Activated CD4-positive, alpha-beta T cell treated with anti-CD3 and anti-CD28 coated beads, Interleukin-10, Interleukin-2, amounts not matched to agents 100 ng/mL and 50 ng/mL, durations not matched to agents 16 hours and 8 hours (primary cell): ENCODE measurements at regions not wholly inside any gene's neighbourhood (a gene's known extent, or its start where the extent isn't known, plus 50 kb on each side); places are given as distances from the start of the nearest gene placed in this dataset.
"Not testable (repeated sequence)": the region's sequence is repeated elsewhere in the genome, so short reads cannot be mapped to it uniquely, and the experiment has no call there.

Experiments used
- DNase-seq: peaks from one replicate; pipeline ENCODE4 v3.0.0-alpha.2; 2020

- no peak for DNase-seq
Measured at GRCh38 chr4:55251896-55252295, 94.1 kb upstream of the SRD5A3 start.

- DNase-seq, result no peak
Measured at GRCh38 chr4:55253948-55254593, 92.0 kb upstream of the SRD5A3 start.

DNA sequence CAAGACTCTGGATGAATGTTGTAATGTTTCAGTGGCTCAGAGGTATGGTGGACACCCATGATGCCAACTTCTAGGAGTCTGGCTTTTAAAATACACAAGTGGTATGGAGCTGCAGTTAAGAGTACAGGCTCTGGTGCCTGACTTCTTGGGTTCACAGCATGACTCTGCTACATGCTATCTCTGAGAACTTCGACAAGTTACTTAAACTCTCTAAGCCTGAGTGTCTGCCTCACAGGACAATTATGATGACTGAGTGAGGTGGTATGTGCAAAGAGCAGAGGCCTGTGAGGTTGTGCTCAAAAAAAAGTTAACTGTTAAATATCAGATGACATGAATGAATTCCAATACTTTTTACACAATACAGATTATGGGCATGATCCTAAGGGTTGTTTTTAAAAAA lies 90.9 kb upstream of the SRD5A3 start:
- DNase-seq, result no peak

DNA sequence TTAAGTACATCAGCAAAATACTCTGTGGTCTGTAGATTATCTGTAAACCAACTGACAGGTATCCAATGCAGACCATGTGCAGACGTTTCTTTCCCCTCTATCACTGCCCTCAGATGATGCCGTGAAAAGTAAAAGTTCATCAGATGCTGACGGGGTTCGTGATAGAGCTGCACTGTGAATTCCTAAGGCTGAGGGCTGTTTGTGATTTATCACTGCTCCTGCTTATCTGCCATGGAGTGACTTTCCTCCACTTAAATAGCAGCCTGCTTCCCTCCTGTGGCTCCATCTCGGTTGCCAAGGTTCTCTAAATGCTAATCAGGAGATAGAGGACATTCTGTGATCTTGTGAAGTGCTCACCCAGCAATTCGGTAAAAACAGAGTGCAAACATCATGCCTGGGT lies 89.3 kb upstream of the SRD5A3 start:
- DNase-seq, result no peak

GRCh38 chr4:55258152-55258865 lies 87.7 kb upstream of the SRD5A3 start:
- no peak for DNase-seq

DNA sequence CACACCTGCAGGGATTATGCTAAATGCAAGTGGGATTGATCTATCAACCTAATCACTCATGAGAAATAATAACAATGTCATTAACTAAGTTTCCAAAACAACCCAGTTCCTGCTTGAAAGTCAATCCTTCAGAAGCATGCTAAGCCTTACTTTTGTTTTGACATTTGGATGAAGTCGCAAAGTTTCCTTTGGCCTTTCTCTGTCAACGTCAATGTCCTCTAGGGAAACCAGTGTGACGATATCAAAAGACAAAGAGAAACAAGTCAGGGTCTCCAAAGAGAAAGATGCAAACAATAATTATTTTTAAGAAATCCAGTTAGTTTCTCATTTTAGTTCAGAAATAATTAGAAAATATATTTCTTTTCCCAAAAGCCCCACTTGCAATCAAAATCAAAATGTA lies 86.7 kb upstream of the SRD5A3 start:
- no peak for DNase-seq

DNA sequence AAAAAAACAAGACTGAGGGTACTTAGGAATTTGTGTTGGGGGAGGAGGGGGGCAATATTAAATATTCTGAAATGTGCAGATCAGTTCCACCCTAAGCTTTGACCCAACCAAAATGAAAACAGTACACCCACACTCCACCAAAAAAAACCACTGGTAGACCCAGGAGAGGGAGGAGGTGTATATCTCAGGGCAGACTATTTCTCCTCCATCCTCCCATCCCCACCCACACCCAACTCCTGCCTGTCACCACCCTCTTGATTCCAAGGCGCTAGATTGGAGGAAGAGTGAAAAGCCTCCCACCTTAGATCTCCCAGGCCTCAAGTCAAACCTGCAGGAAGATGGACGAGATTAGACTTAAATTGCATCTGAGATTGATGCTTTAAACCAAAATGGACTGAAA lies 76.6 kb upstream of the SRD5A3 start:
- no peak for DNase-seq

DNA sequence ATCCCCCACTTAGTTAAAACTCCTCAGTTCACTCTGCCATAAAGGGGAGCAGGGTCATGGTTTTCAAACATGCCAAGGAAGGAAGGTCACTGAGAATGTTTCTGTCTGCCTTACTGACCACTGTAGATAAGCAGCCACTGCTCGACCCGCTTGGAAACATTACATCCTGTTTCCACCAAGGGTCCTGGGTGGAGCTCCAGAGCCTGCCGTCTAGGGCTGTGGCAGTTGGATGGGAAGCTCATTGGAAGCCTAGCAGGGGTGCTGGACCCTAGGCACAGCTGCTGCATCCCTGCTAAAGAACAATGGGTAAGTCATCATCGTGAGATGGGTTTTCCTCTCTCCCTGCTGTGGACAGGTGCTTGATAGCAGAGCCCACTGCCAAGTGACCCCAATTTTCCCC lies 76.0 kb upstream of the SRD5A3 start:
- DNase-seq, result no peak

GRCh38 chr4:55270481-55270880 lies 75.6 kb upstream of the SRD5A3 start:
- no peak for DNase-seq

DNA sequence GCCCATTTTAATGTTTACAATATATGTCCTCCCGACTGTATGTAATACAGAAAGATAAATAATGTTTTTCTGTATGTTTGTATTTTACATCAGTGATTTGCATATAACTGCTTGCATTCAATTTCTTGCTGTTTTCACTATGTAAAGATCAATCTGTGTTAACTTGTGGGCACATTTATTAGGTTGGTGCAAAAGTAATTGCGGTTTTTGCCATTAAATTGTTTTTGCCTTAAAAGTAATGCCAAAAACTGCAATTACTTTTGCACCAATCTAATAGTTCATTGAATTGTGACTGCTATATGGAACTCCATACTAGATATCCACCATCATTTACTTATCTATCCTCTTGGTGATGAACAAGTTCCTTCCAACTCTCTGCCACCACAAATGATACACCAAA lies 73.9 kb upstream of the SRD5A3 start:
- DNase-seq, result no peak

GRCh38 chr4:55272589-55272988 lies 73.5 kb upstream of the SRD5A3 start:
- DNase-seq, result no peak

GRCh38 chr4:55277011-55277410 lies 69.0 kb upstream of the SRD5A3 start:
- DNase-seq, result no peak

- DNase-seq, result no peak
Measured at GRCh38 chr4:55278316-55278715, 67.7 kb upstream of the SRD5A3 start.

GRCh38 chr4:55280474-55280873 lies 65.6 kb upstream of the SRD5A3 start:
- not testable (repeated sequence) for DNase-seq

DNA sequence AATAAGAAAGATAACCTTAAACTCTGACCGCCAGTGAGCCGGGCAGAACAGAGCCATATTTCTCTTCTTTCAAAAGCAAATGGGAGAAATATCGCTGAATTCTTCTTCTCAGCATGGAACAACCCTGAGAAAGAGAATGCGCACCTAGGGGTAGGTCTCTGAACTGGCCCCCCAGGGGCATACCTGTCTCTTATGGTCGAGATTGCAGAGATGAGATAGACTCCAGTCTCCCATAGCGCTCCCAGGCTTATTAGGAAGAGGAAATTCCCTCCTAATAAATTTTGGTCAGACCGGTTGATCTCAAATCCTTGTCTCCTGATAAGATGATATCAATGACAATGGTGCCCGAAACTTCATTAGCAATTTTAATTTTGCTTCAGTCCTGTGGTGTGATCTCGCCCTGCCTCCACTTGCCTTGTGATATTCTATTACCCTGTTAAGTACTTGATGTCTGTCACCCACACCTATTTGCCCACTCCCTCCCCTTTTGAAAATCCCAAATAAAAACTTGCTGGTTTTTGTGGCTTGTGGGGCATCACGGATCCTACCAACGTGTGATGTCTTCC lies 64.8 kb upstream of the SRD5A3 start:
- DNase-seq, result not testable (repeated sequence)

GRCh38 chr4:55284331-55284730 lies 61.7 kb upstream of the SRD5A3 start:
- DNase-seq, result no peak

DNA sequence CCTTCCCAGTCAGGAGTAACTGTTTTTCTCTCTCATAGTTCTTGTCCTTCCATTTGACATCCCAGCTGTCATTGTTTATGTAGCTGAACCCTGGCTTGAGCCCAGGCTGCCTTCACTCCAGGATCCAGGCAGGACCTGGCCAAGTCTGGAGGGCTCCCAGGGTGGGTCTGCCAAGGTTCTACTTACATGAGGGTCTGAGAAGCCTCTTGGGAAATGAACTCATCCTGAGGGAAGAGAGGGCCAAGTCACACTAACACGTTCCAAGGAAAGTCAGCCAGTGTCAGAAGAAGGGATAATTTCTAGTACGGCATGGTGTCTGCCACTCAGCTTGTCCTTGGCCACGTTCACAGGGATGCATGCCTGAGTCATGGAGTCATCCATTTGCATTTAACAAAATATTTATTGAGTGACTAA lies 54.8 kb upstream of the SRD5A3 start:
- DNase-seq, result no peak

GRCh38 chr4:55296096-55296495 lies 49.9 kb upstream of the SRD5A3 start:
- no peak for DNase-seq
